Left ventricle myocardium inferior (tissue), 1 donor: ENCODE measurements at regions not wholly inside any gene's neighbourhood (a gene's known extent, or its start where the extent isn't known, plus 50 kb on each side); places are given as distances from the start of the nearest gene placed in this dataset. TPM values are rescaled to one million over a fixed set of nuclear protein-coding genes. Genes with fewer than 3 reads are reported as not detected.

Source experiments
- DNase-seq: peaks from one replicate; pipeline ENCODE4 v3.0.0-alpha.2; 2020
- H3K27ac ChIP-seq: fragments of 200-600 bp; replicated peaks from 2 replicates; pipeline ENCODE4 v1.8.0; 2021
- H3K27me3 ChIP-seq: fragments of 200-600 bp; 2 replicates; pipeline ENCODE4 v1.8.0; 2021; ENCODE audit warnings: low read depth
- H3K36me3 ChIP-seq: fragments of 200-600 bp; 2 replicates; pipeline ENCODE4 v1.8.0; 2021
- H3K4me1 ChIP-seq: fragments of 200-600 bp; 2 replicates; pipeline ENCODE4 v1.8.0; 2021
- H3K4me3 ChIP-seq: fragments of 200-600 bp; 2 replicates; pipeline ENCODE4 v1.8.0; 2021; ENCODE audit warnings: mild to moderate bottlenecking, moderate library complexity
- H3K9me3 ChIP-seq: fragments of 200-600 bp; replicated peaks from 2 replicates; pipeline ENCODE4 v1.8.0; 2021
- CTCF ChIP-seq: fragments of 200-600 bp; IDR thresholded peaks from 2 replicates; pipeline ENCODE4 v1.8.0; 2021; ENCODE audit warnings: antibody characterized with exemption, mild to moderate bottlenecking, borderline replicate concordance
- intact Hi-C: fragments of 100-400 bp; cut with micrococcal nuclease; formaldehyde crosslinking; loops from one replicate; pipeline ENCODE4 v1.11.0; 2022
- microRNA-seq: library from miRNA; unstranded; fragments of <30 nt; microRNA quantifications from one replicate; pipeline ENCODE4 v1.2.0, GENCODE V29; 2020
- donor health status: DM: no; HTN: yes; CAD: no; lungs with severe emphysema.

GRCh38 chr2:51085420-51086068 is 53.6 kb upstream of the NRXN1 start:
- Histone ChIP-seq H3K27ac (no peak overlapping the region), H3K4me3 (no peak overlapping the region), H3K4me1 (no peaks in the 10 kb centered on the region), H3K9me3 (no peaks in the 10 kb centered on the region), H3K27me3 (no peaks in the 10 kb centered on the region), H3K36me3 (no peaks in the 10 kb centered on the region)
- DNase-seq, result no peak
- no peak for TF ChIP-seq CTCF
- intact Hi-C loops, result no loop called here

GRCh38 chr2:51084750-51085149 is 52.8 kb upstream of the NRXN1 start:
- intact Hi-C loops, result no loop called here
- Histone ChIP-seq H3K4me3 (no peak overlapping the region), H3K4me1 (no peaks in the 10 kb centered on the region), H3K27ac (no peak overlapping the region), H3K9me3 (no peaks in the 10 kb centered on the region), H3K36me3 (no peaks in the 10 kb centered on the region), H3K27me3 (no peaks in the 10 kb centered on the region)
- DNase-seq, result no peak
- no peak for TF ChIP-seq CTCF

Small RNAs in the stretch of these regions (microRNA-seq; reads per million reads assigned to microRNA genes)
- not detected for gene MIR4431
